ENCODE measurements at regions not wholly inside any gene's neighbourhood (a gene's known extent, or its start where the extent isn't known, plus 50 kb on each side); places are given as distances from the start of the nearest gene placed in this dataset.
"Not testable (repeated sequence)": the region's sequence is repeated elsewhere in the genome, so short reads cannot be mapped to it uniquely, and the experiment has no call there.

GRCh38 chr7:69515495-69516212 is 82.6 kb upstream of the AUTS2 start:
- DNase-seq: no peak

GRCh38 chr7:69516238-69516820 is 81.9 kb upstream of the AUTS2 start:
- DNase-seq: no peak

- DNase-seq: no peak
These were observed 80.1 kb upstream of the AUTS2 start for GRCh38 chr7:69517985-69518704.

GRCh38 chr7:69518705-69519077 is 79.6 kb upstream of the AUTS2 start:
- DNase-seq: no peak

- no peak for DNase-seq
These were observed 71.7 kb upstream of the AUTS2 start for GRCh38 chr7:69526570-69526969.

GRCh38 chr7:69527706-69528105 is 70.6 kb upstream of the AUTS2 start:
- DNase-seq: no peak

DNA sequence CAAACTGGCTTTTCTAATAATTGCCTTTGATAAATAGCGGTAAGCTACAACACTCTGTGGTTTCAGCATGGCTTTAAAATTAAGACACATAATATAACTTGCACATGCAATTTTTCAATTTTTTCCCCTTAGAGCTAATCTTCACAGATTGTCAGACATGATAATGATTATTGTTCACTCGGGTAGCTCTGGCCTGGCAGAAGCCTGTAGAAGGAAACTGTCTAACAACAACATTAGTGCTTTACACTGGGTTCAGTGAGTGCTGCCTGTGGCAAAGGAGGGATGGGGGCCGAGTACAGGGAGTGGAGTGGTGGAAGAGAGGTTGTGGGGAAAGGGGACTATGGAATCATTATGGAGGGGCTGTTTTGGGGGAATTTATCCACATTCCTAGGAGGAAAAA is 67.2 kb upstream of the AUTS2 start:
- DNase-seq: no peak

GRCh38 chr7:69534461-69535041 is 63.7 kb upstream of the AUTS2 start:
- no peak for DNase-seq

- DNase-seq: no peak
These were observed 60.6 kb upstream of the AUTS2 start for GRCh38 chr7:69537691-69538090.

- no peak for DNase-seq
These were observed 58.7 kb upstream of the AUTS2 start for GRCh38 chr7:69539531-69539930.

DNA sequence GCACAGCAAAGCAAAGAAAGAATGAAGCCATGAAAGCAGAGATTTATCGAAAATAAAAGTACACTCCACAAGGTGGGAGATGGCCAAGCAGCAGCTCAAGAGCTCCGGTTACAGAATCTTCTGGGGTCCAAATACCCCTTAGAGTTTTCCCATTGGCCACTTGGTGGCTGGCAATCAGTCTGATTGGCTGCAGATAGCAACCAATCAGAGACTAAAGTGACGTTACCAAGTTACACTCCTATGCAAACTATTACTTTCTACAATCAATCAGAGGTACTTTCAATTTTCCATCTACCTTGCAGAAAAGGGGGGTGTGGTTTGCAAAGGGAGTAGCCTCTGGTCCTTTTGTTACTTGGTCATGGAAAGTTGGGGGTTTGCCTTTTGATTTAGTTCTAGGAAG is 58.0 kb upstream of the AUTS2 start:
- DNase-seq: no peak

GRCh38 chr7:69541779-69542432 is 56.4 kb upstream of the AUTS2 start:
- DNase-seq: not testable (repeated sequence)

GRCh38 chr7:69545175-69545574 is 53.1 kb upstream of the AUTS2 start:
- no peak for DNase-seq

Data from SHP77 (cell line).